Skeletal muscle tissue (tissue), 3 donors: ENCODE measurements at regions not wholly inside any gene's neighbourhood (a gene's known extent, or its start where the extent isn't known, plus 50 kb on each side); places are given as distances from the start of the nearest gene placed in this dataset.

ENCODE experiments used
- H3K27ac ChIP-seq: one replicate; pipeline ENCODE4 v1.7.0; 2013; ENCODE audit warnings: mild to moderate bottlenecking, low read depth, low read length, inconsistent platforms
- H3K27me3 ChIP-seq, 3 donors: one replicate each; pipeline ENCODE4 v1.7.0; 2013; ENCODE audit warnings: low read length in 3 of 3; ENCODE audit not compliant: control insufficient read depth in 3 of 3, insufficient read depth in 3 of 3
- H3K36me3 ChIP-seq, 3 donors: one replicate each; pipeline ENCODE4 v1.7.0; 2013; ENCODE audit warnings: low read length in 3 of 3; ENCODE audit not compliant: control insufficient read depth in 3 of 3, insufficient read depth in 3 of 3
- H3K4me1 ChIP-seq, 3 donors: one replicate each; pipeline ENCODE4 v1.7.0; 2013; ENCODE audit warnings: low read length in 3 of 3, mild to moderate bottlenecking in 3 of 3; ENCODE audit not compliant: control insufficient read depth in 3 of 3, insufficient read depth in 3 of 3
- H3K4me3 ChIP-seq, 3 donors: one replicate each; pipeline ENCODE4 v1.7.0; 2013; ENCODE audit warnings: low read length in 3 of 3
- H3K9ac ChIP-seq, 3 donors: one replicate each; pipeline ENCODE4 v1.7.0; 2013; ENCODE audit warnings: low read length in 3 of 3, mild to moderate bottlenecking in 3 of 3, moderate library complexity in 2 of 3, low read depth in 1 of 3
- H3K9me3 ChIP-seq, 3 donors: one replicate each; pipeline ENCODE4 v1.7.0; 2013; ENCODE audit warnings: low read length in 3 of 3; ENCODE audit not compliant: control insufficient read depth in 3 of 3
- donor health status: Osteomylitis.

DNA sequence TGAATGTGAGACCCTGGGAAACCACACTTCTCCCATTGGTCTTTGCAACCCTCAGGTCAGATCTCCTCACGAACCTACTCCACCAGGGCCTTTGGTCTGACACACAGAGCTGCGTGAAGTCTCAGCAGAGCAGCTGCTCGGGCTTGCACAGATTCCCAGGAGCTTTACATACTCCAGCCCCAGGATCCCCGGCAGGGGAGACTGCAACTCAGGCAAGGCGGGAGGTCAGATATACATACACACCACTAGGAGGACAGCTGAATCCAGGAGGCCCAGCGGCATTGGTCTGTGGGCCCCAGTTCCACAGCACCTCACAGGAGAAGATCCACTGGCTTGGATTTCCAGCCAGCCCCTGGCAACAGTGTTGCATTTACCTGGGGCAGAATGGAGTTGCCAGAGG is 239.2 kb downstream of the GPAM start:
- Histone ChIP-seq H3K27me3 (no peaks in the 10 kb centered on the region), H3K4me3 (no peak overlapping the region), H3K36me3 (no peaks in the 10 kb centered on the region), H3K4me1 (no peaks in the 10 kb centered on the region), H3K9me3 (peaks cover 0 to 3% (median 0%) of the 10 kb centered on the region in 3 donors), H3K27ac (no peak overlapping the region), H3K9ac (no peak overlapping the region)

DNA sequence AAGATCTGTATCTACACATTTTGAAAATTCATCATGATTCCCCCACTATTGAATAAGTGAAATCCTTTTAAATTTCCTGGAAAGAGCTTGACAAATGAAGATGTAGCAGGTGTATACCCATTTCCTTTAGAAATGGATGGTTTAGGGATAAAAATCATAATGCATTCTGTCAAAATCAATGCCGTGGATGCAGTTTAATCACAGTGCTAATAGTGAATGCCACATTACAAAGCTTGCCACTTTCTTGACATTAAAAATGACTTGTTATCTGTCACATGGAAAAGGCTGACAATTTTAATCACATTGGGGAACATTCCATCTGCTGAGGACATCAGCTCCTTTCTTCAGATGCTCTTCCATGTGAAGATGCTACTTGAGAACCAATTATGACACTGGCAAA is 229.6 kb downstream of the GPAM start:
- Histone ChIP-seq H3K9me3 (no peaks in the 10 kb centered on the region), H3K4me3 (no peak overlapping the region), H3K4me1 (no peaks in the 10 kb centered on the region), H3K9ac (no peak overlapping the region), H3K27me3 (no peaks in the 10 kb centered on the region), H3K27ac (no peak overlapping the region), H3K36me3 (no peaks in the 10 kb centered on the region)

DNA sequence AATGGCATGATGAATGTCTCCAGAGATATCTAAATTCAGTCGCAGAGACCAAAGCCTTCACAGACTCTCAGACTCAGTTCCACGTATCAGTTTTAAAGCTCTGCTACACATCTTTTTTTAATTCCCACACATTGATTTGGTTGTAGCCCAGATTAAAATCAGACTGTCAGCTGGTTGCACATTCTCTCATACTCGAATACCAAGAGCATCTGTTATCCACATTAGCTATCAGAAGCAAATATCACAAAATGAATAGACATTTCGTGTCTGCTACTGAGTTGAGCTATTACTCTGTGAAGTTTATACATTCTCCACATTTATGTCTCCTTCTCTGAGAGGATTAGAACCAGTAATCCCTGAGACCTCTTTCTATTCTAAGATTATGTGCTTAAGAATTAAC is 229.2 kb downstream of the GPAM start:
- Histone ChIP-seq H3K9me3 (no peaks in the 10 kb centered on the region), H3K4me1 (no peaks in the 10 kb centered on the region), H3K27me3 (no peaks in the 10 kb centered on the region), H3K9ac (no peak overlapping the region), H3K4me3 (no peak overlapping the region), H3K36me3 (no peaks in the 10 kb centered on the region), H3K27ac (no peak overlapping the region)

DNA sequence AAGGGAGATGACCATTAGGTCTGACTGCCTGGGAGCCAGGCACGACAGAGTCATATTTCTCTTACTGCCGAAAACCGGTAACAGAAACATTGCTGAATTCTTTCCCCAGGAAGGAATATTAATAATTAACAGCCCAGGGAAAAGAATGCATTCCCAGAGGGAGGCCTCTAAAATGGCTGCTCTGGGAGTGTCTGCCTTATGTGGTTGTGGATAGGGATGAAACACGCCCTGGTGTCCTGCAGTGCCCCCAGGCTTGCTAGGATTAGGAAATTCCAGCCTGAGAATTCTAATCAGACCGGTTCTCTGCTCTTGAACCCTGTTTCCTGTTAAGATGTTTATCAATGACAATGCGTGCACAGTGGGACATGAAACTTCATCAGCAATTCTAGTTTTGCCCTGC is 226.7 kb downstream of the GPAM start:
- H3K9ac ChIP-seq = no peak overlapping the region
- H3K4me3 ChIP-seq = no peak overlapping the region
- no peak overlapping the region for H3K27ac ChIP-seq
- H3K9me3 ChIP-seq = no peaks in the 10 kb centered on the region
- no peaks in the 10 kb centered on the region for H3K36me3 ChIP-seq
- H3K27me3 ChIP-seq = no peaks in the 10 kb centered on the region
- no peaks in the 10 kb centered on the region for H3K4me1 ChIP-seq

DNA sequence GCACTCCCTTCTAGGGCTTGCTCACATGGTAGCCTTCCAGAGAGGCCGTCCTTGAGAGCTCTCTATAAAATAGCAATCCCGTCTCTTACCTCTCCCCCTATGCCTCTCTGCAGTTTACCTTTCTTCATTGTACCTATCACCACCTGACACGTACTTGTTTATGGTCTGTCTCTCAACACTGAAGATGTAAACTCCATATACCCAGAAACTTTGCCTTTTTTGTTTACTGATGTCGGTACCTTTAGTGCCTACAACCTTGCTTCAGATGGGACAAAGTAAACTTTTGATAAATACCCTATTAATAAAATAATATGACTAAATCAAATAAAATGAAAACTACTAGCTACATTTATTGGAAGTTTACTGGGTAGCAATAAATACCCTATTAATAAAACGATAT is 220.6 kb downstream of the GPAM start:
- Histone ChIP-seq H3K27ac (no peak overlapping the region), H3K4me1 (no peaks in the 10 kb centered on the region), H3K36me3 (no peaks in the 10 kb centered on the region), H3K27me3 (no peaks in the 10 kb centered on the region), H3K9me3 (no peaks in the 10 kb centered on the region), H3K4me3 (no peak overlapping the region), H3K9ac (no peak overlapping the region)

DNA sequence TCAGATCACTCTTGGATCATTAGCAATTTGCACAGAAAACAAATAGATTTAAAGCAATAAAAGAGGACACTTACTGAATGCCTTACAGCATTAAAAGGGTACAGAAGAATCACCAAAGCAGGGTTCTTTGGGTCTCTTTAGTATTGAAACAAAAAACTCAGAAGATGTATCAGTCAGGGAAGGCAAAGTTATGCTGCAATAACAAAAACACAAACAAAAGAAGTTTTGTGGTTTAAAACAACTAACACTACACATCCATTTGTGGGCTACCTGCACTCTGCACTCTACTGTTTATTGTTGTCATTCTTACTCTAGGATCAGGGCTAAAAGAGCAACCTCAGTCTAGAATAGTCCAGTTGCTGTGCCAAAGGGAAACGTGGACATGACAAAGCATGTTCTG is 216.4 kb downstream of the GPAM start:
- H3K4me1 ChIP-seq = no peaks in the 10 kb centered on the region
- H3K4me3 ChIP-seq = no peak overlapping the region
- no peaks in the 10 kb centered on the region for H3K9me3 ChIP-seq
- no peak overlapping the region for H3K9ac ChIP-seq
- H3K36me3 ChIP-seq = no peaks in the 10 kb centered on the region
- H3K27ac ChIP-seq = no peak overlapping the region
- no peaks in the 10 kb centered on the region for H3K27me3 ChIP-seq

DNA sequence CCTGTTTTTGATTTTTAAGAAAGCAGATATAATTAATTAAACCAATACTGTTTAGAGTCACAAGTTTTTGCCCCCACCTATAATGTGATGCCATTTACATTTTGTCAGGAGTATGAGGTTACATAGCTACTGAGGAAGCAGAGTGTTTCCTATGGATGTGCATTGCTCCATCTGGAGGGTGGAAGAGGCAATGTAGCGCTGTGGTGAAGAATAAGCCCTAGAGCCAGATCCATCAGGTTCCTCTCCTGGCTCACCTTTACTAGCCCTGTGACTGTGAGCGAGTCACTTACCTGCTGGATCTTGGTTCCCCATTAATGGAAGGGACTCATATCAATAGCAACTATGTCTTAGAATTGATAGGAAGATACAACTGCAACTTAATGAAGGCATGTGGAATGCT is 216.0 kb downstream of the GPAM start:
- Histone ChIP-seq H3K27ac (no peak overlapping the region), H3K27me3 (no peaks in the 10 kb centered on the region), H3K4me1 (no peaks in the 10 kb centered on the region), H3K4me3 (no peak overlapping the region), H3K9me3 (no peaks in the 10 kb centered on the region), H3K36me3 (no peaks in the 10 kb centered on the region), H3K9ac (no peak overlapping the region)

DNA sequence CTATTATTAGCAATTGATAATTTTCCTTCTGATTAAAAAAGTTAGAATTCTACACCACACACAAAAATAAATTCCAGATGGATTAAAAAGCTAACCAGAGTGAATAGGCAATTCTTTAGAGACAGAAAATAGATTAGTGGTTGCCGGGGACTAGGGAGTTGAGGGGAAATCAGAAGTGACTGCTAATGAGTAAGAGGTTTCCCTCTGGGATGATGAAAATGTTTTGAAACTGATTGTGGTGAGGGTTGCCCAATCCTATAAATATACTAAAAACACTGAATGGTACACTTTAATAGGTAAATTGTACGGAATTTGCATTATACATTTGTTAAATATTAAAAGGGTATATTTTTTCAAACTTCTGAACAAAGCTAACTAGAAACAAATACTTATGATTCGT is 214.9 kb downstream of the GPAM start:
- Histone ChIP-seq H3K9ac (no peak overlapping the region), H3K9me3 (no peaks in the 10 kb centered on the region), H3K36me3 (no peaks in the 10 kb centered on the region), H3K4me1 (no peaks in the 10 kb centered on the region), H3K27me3 (no peaks in the 10 kb centered on the region), H3K27ac (no peak overlapping the region), H3K4me3 (no peak overlapping the region)

DNA sequence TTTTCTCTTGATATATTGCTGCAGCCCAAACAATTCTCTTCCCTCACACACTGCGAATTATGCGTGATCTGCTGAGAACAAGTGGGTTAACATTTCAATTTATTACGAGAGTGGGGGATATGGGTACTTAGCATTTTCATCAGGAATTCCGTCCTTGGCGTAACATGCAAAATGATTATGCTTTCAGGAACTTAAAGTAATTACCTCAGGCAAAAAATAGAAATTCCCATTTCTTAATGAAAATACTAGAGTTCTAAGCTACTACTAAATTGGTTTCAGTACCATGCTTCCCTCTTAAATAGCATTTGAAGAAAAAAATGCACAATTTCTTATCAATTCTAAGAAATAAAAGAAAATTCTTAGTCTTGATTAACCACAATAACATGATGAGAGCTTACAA is 213.5 kb downstream of the GPAM start:
- Histone ChIP-seq H3K4me1 (no peaks in the 10 kb centered on the region), H3K9ac (no peak overlapping the region), H3K9me3 (no peaks in the 10 kb centered on the region), H3K27ac (no peak overlapping the region), H3K4me3 (no peak overlapping the region), H3K27me3 (no peaks in the 10 kb centered on the region), H3K36me3 (no peaks in the 10 kb centered on the region)

DNA sequence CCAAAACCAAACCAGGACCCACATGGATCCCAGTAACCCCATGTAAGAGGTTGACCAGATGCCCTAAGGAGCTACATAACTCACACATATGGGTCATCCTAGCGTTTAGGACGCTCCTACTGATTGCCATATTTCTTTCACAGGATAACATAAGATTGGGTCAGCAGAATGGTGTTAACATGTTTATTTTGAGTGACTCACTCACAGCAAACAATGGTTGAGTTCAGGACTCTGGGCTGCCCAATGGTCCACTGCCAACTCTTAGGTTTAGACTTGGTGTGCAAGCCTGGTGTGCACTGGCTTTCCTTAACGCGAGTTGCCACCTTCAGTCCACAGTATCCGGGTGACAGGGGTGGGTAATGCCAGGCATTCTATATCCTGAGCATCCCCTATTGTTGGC is 211.5 kb downstream of the GPAM start:
- H3K27ac ChIP-seq = no peak overlapping the region
- H3K4me3 ChIP-seq = no peak overlapping the region
- no peak overlapping the region for H3K9ac ChIP-seq
- no peaks in the 10 kb centered on the region for H3K36me3 ChIP-seq
- no peaks in the 10 kb centered on the region for H3K27me3 ChIP-seq
- H3K4me1 ChIP-seq = no peaks in the 10 kb centered on the region
- no peaks in the 10 kb centered on the region for H3K9me3 ChIP-seq

DNA sequence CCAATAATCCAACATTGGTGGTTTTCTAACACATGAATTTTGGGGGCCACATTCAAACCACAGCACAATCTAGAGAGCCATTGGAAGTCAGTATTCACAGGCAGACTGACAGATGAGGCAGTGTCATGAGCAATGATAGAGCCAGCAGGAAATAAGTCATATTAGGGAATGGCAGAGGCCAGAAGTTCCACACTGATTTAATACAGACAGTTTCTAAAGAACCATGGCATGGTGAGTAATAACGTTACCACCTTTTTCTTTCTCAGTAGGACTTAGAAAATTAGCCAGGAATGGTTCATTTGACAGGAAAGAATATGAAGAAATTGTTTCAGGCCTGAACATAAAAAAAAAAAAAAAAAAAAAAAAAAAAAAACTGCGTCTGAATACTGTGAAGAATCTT is 210.3 kb downstream of the GPAM start:
- Histone ChIP-seq H3K27me3 (no peaks in the 10 kb centered on the region), H3K27ac (no peak overlapping the region), H3K4me1 (no peaks in the 10 kb centered on the region), H3K9ac (no peak overlapping the region), H3K36me3 (no peaks in the 10 kb centered on the region), H3K9me3 (no peaks in the 10 kb centered on the region), H3K4me3 (no peak overlapping the region)
